Vagina (tissue), 2 donors: ENCODE measurements at regions not wholly inside any gene's neighbourhood (a gene's known extent, or its start where the extent isn't known, plus 50 kb on each side); places are given as distances from the start of the nearest gene placed in this dataset.

Experiments
- POLR2A ChIP-seq, 2 donors: fragments of 450-650 bp; IDR thresholded peaks; one replicate each; pipeline ENCODE4 v1.6.1; 2017; ENCODE audit warnings: antibody characterized with exemption in 2 of 2, mild to moderate bottlenecking in 2 of 2, moderate library complexity in 2 of 2
- POLR2AphosphoS5 ChIP-seq, 2 donors: sonication (generic); formaldehyde crosslinking; IDR thresholded peaks; one replicate each; pipeline ENCODE4 v1.9.0; 2017; ENCODE audit warnings: antibody characterized with exemption in 2 of 2, mild to moderate bottlenecking in 2 of 2, low read depth in 1 of 2; ENCODE audit not compliant: insufficient read depth in 1 of 2

DNA sequence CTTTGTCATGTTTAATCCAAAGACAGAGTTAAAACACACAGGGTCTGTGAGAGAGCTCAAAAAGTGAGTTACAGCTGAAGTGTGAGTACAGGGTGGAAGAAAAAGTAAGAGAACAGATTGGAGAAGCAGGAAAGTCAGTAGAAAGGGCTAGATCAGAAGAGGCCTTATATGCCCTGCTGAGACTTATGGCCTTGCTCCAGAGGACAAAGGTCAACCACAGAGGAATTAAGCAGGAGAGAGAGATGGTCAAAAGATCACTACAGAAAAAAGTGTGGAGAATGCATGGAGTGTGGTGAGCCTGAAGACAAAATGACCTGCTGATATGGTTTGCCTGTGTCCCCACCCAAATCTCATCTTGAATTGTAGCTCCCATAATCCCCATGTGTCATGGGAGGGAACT, 213.8 kb downstream of the NEBL start:
- TF ChIP-seq POLR2A (IDR thresholded peaks at IDR 0.05) (no peak), POLR2AphosphoS5 (IDR thresholded peaks at IDR 0.05; ENCODE audit: insufficient read depth in 1 of 2, low read depth in 1 of 2) (no peak)
